HG02973 (cell line): ENCODE measurements at regions not wholly inside any gene's neighbourhood (a gene's known extent, or its start where the extent isn't known, plus 50 kb on each side); places are given as distances from the start of the nearest gene placed in this dataset.

Source experiments
- ATAC-seq: cut with Tn5 transposase; IDR thresholded peaks from one replicate; pipeline ENCODE4 v1.9.1; 2021; ENCODE audit warnings: moderate library complexity; ENCODE audit not compliant: unreplicated experiment

- ATAC-seq: no peak
These were observed 249.0 kb downstream of the CRPPA start for GRCh38 chr7:16172366-16172765.

- ATAC-seq: no peak
These were observed 249.4 kb downstream of the CRPPA start for GRCh38 chr7:16171928-16172327.

GRCh38 chr7:16170671-16171070, 250.7 kb downstream of the CRPPA start:
- no peak for ATAC-seq

GRCh38 chr7:16169537-16169936, 251.8 kb downstream of the CRPPA start:
- ATAC-seq: no peak

GRCh38 chr7:16167526-16167925, 253.8 kb downstream of the CRPPA start:
- ATAC-seq: no peak

- ATAC-seq: no peak
These were observed 277.0 kb downstream of the CRPPA start for GRCh38 chr7:16144361-16144760.

- no peak for ATAC-seq
These were observed 283.4 kb downstream of the CRPPA start for GRCh38 chr7:16137944-16138343.

GRCh38 chr7:16136896-16137295, 284.4 kb downstream of the CRPPA start:
- no peak for ATAC-seq

GRCh38 chr7:16135658-16136057, 285.7 kb downstream of the CRPPA start:
- no peak for ATAC-seq

- no peak for ATAC-seq
These were observed 290.9 kb downstream of the CRPPA start for GRCh38 chr7:16130111-16131110.

GRCh38 chr7:16129431-16130110, 291.8 kb downstream of the CRPPA start:
- ATAC-seq: no peak

- ATAC-seq: no peak
These were observed 298.1 kb downstream of the CRPPA start for GRCh38 chr7:16123117-16123770.

GRCh38 chr7:16121876-16122390, 299.4 kb downstream of the CRPPA start:
- ATAC-seq: no peak

GRCh38 chr7:16115374-16115773, 306.0 kb downstream of the CRPPA start:
- no peak for ATAC-seq

GRCh38 chr7:16114633-16115032, 306.7 kb downstream of the CRPPA start:
- no peak for ATAC-seq

GRCh38 chr7:16114071-16114470, 307.3 kb downstream of the CRPPA start:
- ATAC-seq: no peak

- no peak for ATAC-seq
These were observed 308.3 kb downstream of the CRPPA start for GRCh38 chr7:16113058-16113457.

- no peak for ATAC-seq
These were observed 314.5 kb downstream of the CRPPA start for GRCh38 chr7:16106869-16107268.

- no peak for ATAC-seq
These were observed 315.0 kb downstream of the CRPPA start for GRCh38 chr7:16106300-16106699.

GRCh38 chr7:16099302-16099849, 322.0 kb downstream of the CRPPA start:
- ATAC-seq: no peak

- no peak for ATAC-seq
These were observed 322.7 kb downstream of the CRPPA start for GRCh38 chr7:16098585-16099179.
